IPS-18c (cell line): ENCODE measurements at regions not wholly inside any gene's neighbourhood (a gene's known extent, or its start where the extent isn't known, plus 50 kb on each side); places are given as distances from the start of the nearest gene placed in this dataset.
"Not testable (repeated sequence)": the region's sequence is repeated elsewhere in the genome, so short reads cannot be mapped to it uniquely, and the experiment has no call there.

Experiments
- H3K4me3 ChIP-seq: 2 replicates; pipeline ENCODE4 v1.7.0; 2013; ENCODE audit warnings: low read depth, mild to moderate bottlenecking, low read length, moderate library complexity; ENCODE audit not compliant: insufficient read depth
- H3K9me3 ChIP-seq: one replicate; pipeline ENCODE4 v1.6.1; 2013; ENCODE audit warnings: mild to moderate bottlenecking, low read length, moderate library complexity; ENCODE audit not compliant: control insufficient read depth, insufficient read depth

GRCh38 chr9:87372356-87372851 is 125.3 kb upstream of the DAPK1 start:
- Histone ChIP-seq H3K4me3 (no peak overlapping the region), H3K9me3 (no peaks in the 10 kb centered on the region)

DNA sequence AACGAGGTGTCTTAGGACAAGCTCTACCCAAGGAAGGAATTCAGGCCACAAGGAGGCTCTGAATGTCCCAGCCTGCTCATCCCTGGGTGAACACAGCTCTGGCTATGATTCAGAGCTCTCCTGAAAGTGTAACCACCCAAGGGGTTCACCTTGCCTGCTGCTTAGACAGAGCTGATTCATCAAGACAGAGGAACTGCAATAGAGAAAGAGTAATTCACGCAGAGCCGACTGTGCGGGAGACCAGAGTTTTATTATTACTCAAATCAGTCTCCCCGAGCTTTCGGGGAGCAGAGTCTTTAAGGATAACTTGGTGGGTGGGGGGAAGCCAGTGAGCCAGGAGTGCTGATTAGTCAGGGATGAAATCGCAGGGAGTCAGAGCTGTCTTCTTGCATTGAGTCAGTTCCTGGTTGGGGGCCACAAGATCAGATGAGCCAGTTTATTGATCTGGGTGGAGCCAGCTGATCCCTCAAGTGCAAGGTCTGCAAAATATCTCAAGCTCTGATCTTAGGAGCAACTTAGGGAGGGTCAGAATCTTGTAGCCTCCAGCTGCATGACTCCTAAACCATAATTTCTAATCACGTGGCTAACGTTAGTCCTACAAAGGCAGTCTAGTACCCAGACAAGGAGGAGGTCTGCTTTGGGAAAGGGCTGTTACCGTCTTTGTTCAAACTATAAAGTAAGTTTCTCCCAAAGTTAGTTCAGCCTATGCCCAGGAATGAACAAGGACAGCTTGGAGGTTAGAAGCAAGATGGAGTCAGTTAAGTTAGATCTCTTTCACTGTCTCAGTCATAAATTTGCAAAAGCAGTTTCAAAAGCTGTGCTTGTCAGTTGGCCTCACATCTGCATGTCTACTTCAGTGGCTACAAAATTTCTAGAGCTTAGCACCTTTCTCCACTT is 123.4 kb upstream of the DAPK1 start:
- not testable (repeated sequence) for H3K4me3 ChIP-seq, H3K9me3 ChIP-seq

GRCh38 chr9:87375397-87376073 is 122.1 kb upstream of the DAPK1 start:
- Histone ChIP-seq H3K4me3 (no peak overlapping the region), H3K9me3 (no peaks in the 10 kb centered on the region)

DNA sequence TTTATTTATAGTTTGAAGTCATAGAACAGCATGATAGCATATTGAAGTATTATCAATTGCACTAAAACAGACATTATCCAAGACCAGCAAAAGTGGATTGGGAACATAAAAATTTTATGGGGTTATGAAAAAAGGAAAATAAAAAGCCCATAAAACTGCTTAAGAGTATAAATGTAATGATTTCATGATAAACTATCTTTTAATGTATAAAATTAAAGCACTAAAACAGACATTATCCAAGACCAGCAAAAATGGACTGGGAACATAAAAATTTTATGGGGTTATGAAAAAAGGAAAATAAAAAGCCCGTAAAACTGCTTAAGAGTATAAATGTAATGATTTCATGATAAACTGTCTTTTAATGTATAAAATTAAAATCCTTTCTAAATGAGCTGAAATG is 119.0 kb upstream of the DAPK1 start:
- no peak overlapping the region for H3K4me3 ChIP-seq
- H3K9me3 ChIP-seq = no peaks in the 10 kb centered on the region

DNA sequence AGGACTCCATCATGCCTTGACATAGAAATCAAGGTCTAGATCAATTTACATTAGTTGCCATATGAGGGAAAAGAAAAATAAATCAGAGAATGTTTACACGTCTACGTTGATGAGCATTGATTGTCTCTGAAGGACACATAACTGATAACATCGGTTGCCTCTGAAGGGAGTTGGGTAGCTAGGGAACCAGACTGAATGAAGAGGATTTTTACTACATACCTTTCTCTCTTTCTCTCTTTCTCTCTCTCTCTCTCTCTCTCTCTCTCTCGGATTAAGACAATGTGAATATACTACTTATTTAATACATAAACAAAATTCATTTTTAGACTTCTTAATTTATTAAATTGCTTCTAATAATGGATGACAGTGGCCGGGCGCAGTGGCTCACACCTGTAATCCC is 118.4 kb upstream of the DAPK1 start:
- H3K4me3 ChIP-seq = no peak overlapping the region
- no peaks in the 10 kb centered on the region for H3K9me3 ChIP-seq

- Histone ChIP-seq H3K9me3 (no peaks in the 10 kb centered on the region), H3K4me3 (no peak overlapping the region)
Measured at GRCh38 chr9:87381050-87381711, 116.5 kb upstream of the DAPK1 start.

DNA sequence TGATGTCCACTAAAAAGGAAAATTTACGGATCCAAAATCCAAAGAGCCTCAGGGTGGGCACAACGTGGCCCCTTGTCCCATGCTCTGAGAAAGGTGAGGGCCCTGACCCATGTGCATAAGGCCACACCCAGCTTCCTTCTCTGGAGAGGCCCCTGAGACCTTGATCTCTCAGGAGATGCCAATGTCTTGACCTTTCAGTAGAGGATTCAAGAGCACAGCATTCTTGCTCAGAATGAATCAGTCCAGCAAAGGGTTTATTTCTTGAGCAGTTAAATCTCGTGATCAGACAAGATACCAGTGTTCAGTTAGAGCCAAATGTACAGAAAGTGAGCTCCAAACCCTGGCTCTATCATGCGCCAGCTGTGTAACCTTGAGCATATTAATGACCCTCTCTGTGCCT is 115.9 kb upstream of the DAPK1 start:
- H3K4me3 ChIP-seq = no peak overlapping the region

GRCh38 chr9:87382900-87383299 is 114.8 kb upstream of the DAPK1 start:
- H3K9me3 ChIP-seq = no peaks in the 10 kb centered on the region
- H3K4me3 ChIP-seq = no peak overlapping the region

More for the DNA sequence above, 115.9 kb upstream of the DAPK1 start:
- H3K9me3 ChIP-seq = no peaks in the 10 kb centered on the region

- Histone ChIP-seq H3K9me3 (no peaks in the 10 kb centered on the region), H3K4me3 (no peak overlapping the region)
Measured at GRCh38 chr9:87383344-87384150, 114.1 kb upstream of the DAPK1 start.

DNA sequence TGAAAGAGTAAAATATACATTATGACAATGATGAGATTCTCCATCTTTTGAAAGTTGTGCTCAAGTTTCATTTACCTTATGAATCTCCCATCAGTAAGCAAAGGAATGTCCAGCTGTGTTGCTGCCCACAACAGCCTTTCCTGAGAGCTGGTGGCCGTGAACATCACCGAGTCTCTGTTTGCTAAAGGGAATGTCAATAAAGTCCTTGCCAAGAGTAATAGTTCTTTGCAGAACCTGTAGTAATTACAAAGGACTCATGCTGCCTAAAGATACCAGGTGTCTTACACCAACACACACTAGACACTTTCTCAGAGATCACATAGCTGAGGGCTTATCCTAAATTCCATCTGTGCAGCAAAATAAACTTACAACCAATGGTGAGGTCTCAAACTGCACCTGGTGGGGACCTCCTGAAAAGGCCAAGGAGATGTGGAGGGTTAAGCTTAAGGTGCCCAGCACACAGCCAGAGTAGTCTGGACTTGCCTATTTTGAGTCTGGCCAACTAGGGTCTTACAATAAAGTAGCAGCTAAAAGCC is 111.1 kb upstream of the DAPK1 start:
- no peak overlapping the region for H3K4me3 ChIP-seq
- no peaks in the 10 kb centered on the region for H3K9me3 ChIP-seq

DNA sequence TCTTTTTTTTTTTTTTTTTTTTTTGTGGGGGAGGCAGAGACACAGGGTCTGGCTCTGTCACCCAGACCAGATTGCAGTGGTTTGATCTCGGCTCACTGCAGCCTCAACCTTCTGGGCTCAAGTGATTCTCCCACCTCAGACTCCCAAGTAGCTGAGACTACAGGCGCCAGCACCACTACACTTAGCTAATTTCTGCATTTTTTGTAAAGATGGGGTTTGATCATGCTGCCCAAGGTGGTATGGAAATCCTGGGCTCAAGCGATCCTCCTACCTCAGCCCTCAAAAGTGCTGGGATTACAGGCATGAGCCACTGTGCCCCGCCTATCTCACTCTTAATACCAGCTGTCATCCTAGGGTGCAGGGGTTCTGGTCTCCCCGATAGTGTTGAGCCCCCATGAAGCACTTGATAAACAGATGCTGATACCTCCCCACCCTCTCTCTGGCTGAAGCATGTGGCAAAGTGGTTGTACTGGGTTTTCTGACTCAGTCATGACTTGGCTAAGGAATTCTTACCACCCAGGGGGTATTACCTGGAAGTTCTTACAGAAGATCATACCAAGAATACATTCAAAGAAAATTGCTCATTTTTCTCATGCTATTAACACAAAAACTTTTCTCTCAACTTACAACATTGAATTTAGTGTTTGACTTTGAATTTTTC is 110.2 kb upstream of the DAPK1 start:
- no peaks in the 10 kb centered on the region for H3K9me3 ChIP-seq

DNA sequence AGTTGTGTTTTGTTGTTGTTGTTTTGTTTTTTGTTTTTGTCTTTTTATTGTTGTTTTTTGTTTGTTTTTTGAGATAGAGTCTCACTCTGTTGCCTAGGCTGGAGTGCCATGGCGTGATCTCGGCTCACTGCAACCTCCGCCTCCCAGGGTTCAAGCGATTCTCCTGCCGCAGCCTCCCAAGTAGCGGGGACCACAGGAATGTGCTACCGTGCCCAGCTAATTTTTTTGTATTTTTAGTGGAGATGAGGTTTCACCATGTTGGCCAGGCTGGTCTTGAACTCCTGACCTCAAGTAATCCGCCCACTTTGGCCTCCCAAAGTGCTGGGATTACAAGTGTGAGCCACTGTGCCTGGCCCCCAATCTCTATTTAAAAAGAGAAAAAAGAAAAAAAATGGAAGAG is 109.0 kb upstream of the DAPK1 start:
- not testable (repeated sequence) for H3K4me3 ChIP-seq, H3K9me3 ChIP-seq

More for the DNA sequence above, 110.2 kb upstream of the DAPK1 start:
- no peak overlapping the region for H3K4me3 ChIP-seq

DNA sequence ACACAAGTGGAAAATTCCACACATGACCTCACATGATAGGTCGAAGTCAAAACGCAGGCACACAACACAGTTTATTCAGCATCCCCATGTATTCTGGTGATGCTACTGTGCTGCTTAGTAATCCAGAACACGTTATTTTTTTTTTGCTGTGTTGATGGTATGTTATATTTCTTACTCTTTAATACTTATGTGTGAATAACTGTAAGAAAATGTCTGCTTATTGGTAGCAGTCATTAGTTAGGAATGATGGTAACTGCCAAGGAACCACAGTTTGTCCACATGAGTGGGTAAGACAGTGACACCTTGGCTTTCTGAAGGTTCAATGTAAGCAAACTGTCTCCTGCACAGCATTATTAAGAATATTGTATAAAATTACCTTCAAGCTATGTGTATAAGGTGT is 107.7 kb upstream of the DAPK1 start:
- Histone ChIP-seq H3K9me3 (no peaks in the 10 kb centered on the region), H3K4me3 (no peak overlapping the region)

GRCh38 chr9:87390361-87390760 is 107.3 kb upstream of the DAPK1 start:
- no peaks in the 10 kb centered on the region for H3K9me3 ChIP-seq
- H3K4me3 ChIP-seq = no peak overlapping the region

DNA sequence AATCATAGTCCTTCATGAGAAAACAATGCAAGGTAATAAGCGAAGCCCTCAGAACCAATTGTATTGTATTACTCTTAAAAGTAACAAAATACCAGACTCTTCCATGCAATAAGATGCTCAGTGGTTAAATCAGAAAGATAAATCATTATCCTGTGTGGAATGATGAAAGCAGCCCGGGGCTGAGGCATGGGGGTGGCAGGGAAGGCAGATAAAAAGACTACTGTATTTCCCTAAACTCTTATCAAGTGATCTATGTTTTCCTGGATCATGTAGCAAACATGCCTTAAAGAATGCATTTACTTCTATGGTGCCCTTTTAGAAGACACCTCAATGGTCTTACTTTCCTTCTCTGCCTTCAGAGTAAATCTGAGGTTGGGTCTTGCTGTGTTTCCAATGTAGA is 105.6 kb upstream of the DAPK1 start:
- Histone ChIP-seq H3K4me3 (no peak overlapping the region), H3K9me3 (no peaks in the 10 kb centered on the region)

DNA sequence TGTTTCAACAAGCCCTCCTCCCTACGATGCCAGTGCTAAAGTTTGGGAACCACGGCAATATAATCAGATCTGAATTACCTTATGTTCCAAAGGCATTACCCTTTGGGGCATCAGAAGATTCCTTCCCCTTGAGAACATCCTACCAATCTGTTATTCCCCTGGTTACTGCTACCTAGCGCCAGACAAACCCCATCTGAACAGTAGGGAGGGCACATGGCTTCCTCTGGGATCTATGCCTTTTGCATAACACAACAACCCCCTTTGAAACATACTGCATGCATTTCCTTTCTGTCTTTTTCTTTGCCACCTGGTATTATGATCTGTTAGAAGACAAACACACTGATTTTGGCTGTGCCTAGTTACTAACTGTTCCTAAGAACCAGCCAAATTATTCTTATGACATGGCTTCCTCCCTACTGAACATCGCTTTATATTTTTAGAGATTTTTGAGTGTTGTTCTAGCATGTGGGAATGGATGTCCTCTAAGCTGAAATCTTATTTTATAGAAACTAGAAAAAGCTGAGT is 103.9 kb upstream of the DAPK1 start:
- H3K9me3 ChIP-seq = no peaks in the 10 kb centered on the region
- no peak overlapping the region for H3K4me3 ChIP-seq
